ENCODE measurements at regions not wholly inside any gene's neighbourhood (a gene's known extent, or its start where the extent isn't known, plus 50 kb on each side); places are given as distances from the start of the nearest gene placed in this dataset.

- no peak for DNase-seq
- no peak for TF ChIP-seq CTCF (IDR thresholded peaks at IDR 0.05; ENCODE audit: borderline replicate concordance, extremely low read depth, insufficient read depth)
- Histone ChIP-seq H3K27me3 (ENCODE audit: control insufficient read depth, insufficient read depth, low read length) (no peaks in the 10 kb centered on the region), H3K4me1 (ENCODE audit: control insufficient read depth in 2 of 3, insufficient read depth in 2 of 3, low read depth in 1 of 3, low read length in 3 of 3) (no peaks in the 10 kb centered on the region), H3K27ac (ENCODE audit: low read depth in 2 of 2, low read length in 2 of 2) (no peak overlapping the region), H3K4me3 (ENCODE audit: low read length in 3 of 3) (no peak overlapping the region), H3K9me3 (ENCODE audit: control insufficient read depth in 2 of 3, insufficient read depth in 1 of 3, low read length in 3 of 3) (no peaks in the 10 kb centered on the region), H3K9ac (ENCODE audit: low read length in 3 of 3) (no peak overlapping the region), H3K36me3 (ENCODE audit: control insufficient read depth in 2 of 3, insufficient read depth in 3 of 3, low read length in 3 of 3) (no peaks in the 10 kb centered on the region)
- intact Hi-C loops (cut with DNase I): no loop called here
- FAIRE-seq: no peak
Observed at GRCh38 chr4:56156141-56156540, 207.4 kb downstream of the CEP135 start.

- DNase-seq: no peak
- no peak overlapping the region for H3K9ac ChIP-seq (ENCODE audit: low read length in 3 of 3)
- H3K4me1 ChIP-seq (ENCODE audit: control insufficient read depth in 2 of 3, insufficient read depth in 2 of 3, low read depth in 1 of 3, low read length in 3 of 3): no peaks in the 10 kb centered on the region
- no peak for FAIRE-seq
- no peaks in the 10 kb centered on the region for H3K36me3 ChIP-seq (ENCODE audit: control insufficient read depth in 2 of 3, insufficient read depth in 3 of 3, low read length in 3 of 3)
- no peak for TF ChIP-seq CTCF (IDR thresholded peaks at IDR 0.05; ENCODE audit: borderline replicate concordance, extremely low read depth, insufficient read depth)
- H3K9me3 ChIP-seq (ENCODE audit: control insufficient read depth in 2 of 3, insufficient read depth in 1 of 3, low read length in 3 of 3): no peaks in the 10 kb centered on the region
- no peak overlapping the region for H3K27ac ChIP-seq (ENCODE audit: low read depth in 2 of 2, low read length in 2 of 2)
- H3K4me3 ChIP-seq (ENCODE audit: low read length in 3 of 3): no peak overlapping the region
- intact Hi-C loops (cut with DNase I): no loop called here
- no peaks in the 10 kb centered on the region for H3K27me3 ChIP-seq (ENCODE audit: control insufficient read depth, insufficient read depth, low read length)
Observed at GRCh38 chr4:56155432-56155831, 206.7 kb downstream of the CEP135 start.

- intact Hi-C loops (cut with DNase I): no loop called here
- Histone ChIP-seq H3K27me3 (ENCODE audit: control insufficient read depth, insufficient read depth, low read length) (no peaks in the 10 kb centered on the region), H3K9me3 (ENCODE audit: control insufficient read depth in 2 of 3, insufficient read depth in 1 of 3, low read length in 3 of 3) (no peaks in the 10 kb centered on the region), H3K4me3 (ENCODE audit: low read length in 3 of 3) (no peak overlapping the region), H3K9ac (ENCODE audit: low read length in 3 of 3) (no peak overlapping the region), H3K36me3 (ENCODE audit: control insufficient read depth in 2 of 3, insufficient read depth in 3 of 3, low read length in 3 of 3) (no peaks in the 10 kb centered on the region), H3K4me1 (ENCODE audit: control insufficient read depth in 2 of 3, insufficient read depth in 2 of 3, low read depth in 1 of 3, low read length in 3 of 3) (no peaks in the 10 kb centered on the region), H3K27ac (ENCODE audit: low read depth in 2 of 2, low read length in 2 of 2) (no peak overlapping the region)
- no peak for FAIRE-seq
- DNase-seq: peak in 1 of 5 donors; percentile 40
- no peak for TF ChIP-seq CTCF (IDR thresholded peaks at IDR 0.05; ENCODE audit: borderline replicate concordance, extremely low read depth, insufficient read depth)
Observed at GRCh38 chr4:56149591-56149990, 200.8 kb downstream of the CEP135 start.

- FAIRE-seq: no peak
- H3K4me1 ChIP-seq (ENCODE audit: control insufficient read depth in 2 of 3, insufficient read depth in 2 of 3, low read depth in 1 of 3, low read length in 3 of 3): no peaks in the 10 kb centered on the region
Observed at GRCh38 chr4:56148428-56148827, 199.7 kb downstream of the CEP135 start.

More at GRCh38 chr4:56148428-56148827, 199.7 kb downstream of the CEP135 start:
- Histone ChIP-seq H3K36me3 (ENCODE audit: control insufficient read depth in 2 of 3, insufficient read depth in 3 of 3, low read length in 3 of 3) (no peaks in the 10 kb centered on the region), H3K9me3 (ENCODE audit: control insufficient read depth in 2 of 3, insufficient read depth in 1 of 3, low read length in 3 of 3) (no peaks in the 10 kb centered on the region), H3K9ac (ENCODE audit: low read length in 3 of 3) (no peak overlapping the region), H3K4me3 (ENCODE audit: low read length in 3 of 3) (no peak overlapping the region), H3K27ac (ENCODE audit: low read depth in 2 of 2, low read length in 2 of 2) (no peak overlapping the region), H3K27me3 (ENCODE audit: control insufficient read depth, insufficient read depth, low read length) (no peaks in the 10 kb centered on the region)
- no peak for TF ChIP-seq CTCF (IDR thresholded peaks at IDR 0.05; ENCODE audit: borderline replicate concordance, extremely low read depth, insufficient read depth)
- DNase-seq: no peak
- intact Hi-C loops (cut with DNase I): no loop called here
